LNCAP (cell line): ENCODE measurements at regions not wholly inside any gene's neighbourhood (a gene's known extent, or its start where the extent isn't known, plus 50 kb on each side); places are given as distances from the start of the nearest gene placed in this dataset.

ENCODE experiments used
- CTCF ChIP-seq: fragments of 450-650 bp; IDR thresholded peaks from 2 replicates; pipeline ENCODE4 v1.5.1; 2017; ENCODE audit warnings: mild to moderate bottlenecking

GRCh38 chr2:122651236-122651635 lies 895.8 kb downstream of the TSN start:
- TF ChIP-seq CTCF: no peak

- TF ChIP-seq CTCF: no peak
Measured at GRCh38 chr2:122651780-122652179, 896.3 kb downstream of the TSN start.

- no peak for TF ChIP-seq CTCF
Measured at GRCh38 chr2:122652670-122653069, 897.2 kb downstream of the TSN start.

- no peak for TF ChIP-seq CTCF
Measured at GRCh38 chr2:122656403-122656802, 901.0 kb downstream of the TSN start.

- TF ChIP-seq CTCF: no peak
Measured at GRCh38 chr2:122660786-122661634, 905.6 kb downstream of the TSN start.

- no peak for TF ChIP-seq CTCF
Measured at GRCh38 chr2:122663620-122664019, 908.2 kb downstream of the TSN start.

GRCh38 chr2:122669627-122670026 lies 914.2 kb downstream of the TSN start:
- no peak for TF ChIP-seq CTCF
